ENCODE measurements at regions not wholly inside any gene's neighbourhood (a gene's known extent, or its start where the extent isn't known, plus 50 kb on each side); places are given as distances from the start of the nearest gene placed in this dataset.

GRCh38 chr10:10618139-10618538, 399.5 kb upstream of the CELF2 start:
- Histone ChIP-seq H3K9me3 (ENCODE audit: control insufficient read depth in 2 of 2, insufficient read depth in 1 of 2, low read depth in 1 of 2, low read length in 1 of 2) (no peaks in the 10 kb centered on the region), H3K4me3 (ENCODE audit: low read depth in 1 of 3, low read length in 3 of 3) (no peak overlapping the region), H3K4me1 (ENCODE audit: control insufficient read depth in 3 of 3, insufficient read depth in 2 of 3, low read depth in 1 of 3, low read length in 2 of 3) (no peaks in the 10 kb centered on the region), H3K27me3 (ENCODE audit: control insufficient read depth in 3 of 3, insufficient read depth in 3 of 3, low read length in 3 of 3) (no peaks in the 10 kb centered on the region), H3K36me3 (ENCODE audit: control insufficient read depth in 3 of 3, insufficient read depth in 2 of 3, low read depth in 1 of 3, low read length in 3 of 3) (no peaks in the 10 kb centered on the region), H3K27ac (ENCODE audit: low read depth in 1 of 3, low read length in 2 of 3) (no peak overlapping the region)
- DNase-seq (no peak), FAIRE-seq (no peak)
- WGBS, 3 donors, result 86 to 91% (median 90%) methylated on average over 1 of the region's 1 CpG

- no peak overlapping the region for H3K27ac ChIP-seq (ENCODE audit: low read depth in 1 of 3, low read length in 2 of 3)
- no peaks in the 10 kb centered on the region for H3K9me3 ChIP-seq (ENCODE audit: control insufficient read depth in 2 of 2, insufficient read depth in 1 of 2, low read depth in 1 of 2, low read length in 1 of 2)
- FAIRE-seq (no peak), DNase-seq (no peak)
- H3K27me3 ChIP-seq (ENCODE audit: control insufficient read depth in 3 of 3, insufficient read depth in 3 of 3, low read length in 3 of 3), result no peaks in the 10 kb centered on the region
- WGBS, 3 donors, result 76 to 79% (median 79%) methylated on average over 6 of the region's 6 CpGs
- H3K36me3 ChIP-seq (ENCODE audit: control insufficient read depth in 3 of 3, insufficient read depth in 2 of 3, low read depth in 1 of 3, low read length in 3 of 3), result no peaks in the 10 kb centered on the region
- no peaks in the 10 kb centered on the region for H3K4me1 ChIP-seq (ENCODE audit: control insufficient read depth in 3 of 3, insufficient read depth in 2 of 3, low read depth in 1 of 3, low read length in 2 of 3)
- no peak overlapping the region for H3K4me3 ChIP-seq (ENCODE audit: low read depth in 1 of 3, low read length in 3 of 3)
These were observed 393.6 kb upstream of the CELF2 start for GRCh38 chr10:10623958-10624566.

- H3K27me3 ChIP-seq (ENCODE audit: control insufficient read depth in 3 of 3, insufficient read depth in 3 of 3, low read length in 3 of 3), result no peaks in the 10 kb centered on the region
- H3K9me3 ChIP-seq (ENCODE audit: control insufficient read depth in 2 of 2, insufficient read depth in 1 of 2, low read depth in 1 of 2, low read length in 1 of 2), result no peaks in the 10 kb centered on the region
- H3K4me1 ChIP-seq (ENCODE audit: control insufficient read depth in 3 of 3, insufficient read depth in 2 of 3, low read depth in 1 of 3, low read length in 2 of 3), result no peaks in the 10 kb centered on the region
- no peak overlapping the region for H3K27ac ChIP-seq (ENCODE audit: low read depth in 1 of 3, low read length in 2 of 3)
- H3K36me3 ChIP-seq (ENCODE audit: control insufficient read depth in 3 of 3, insufficient read depth in 2 of 3, low read depth in 1 of 3, low read length in 3 of 3), result no peaks in the 10 kb centered on the region
- DNase-seq (no peak), FAIRE-seq (no peak)
- WGBS, 3 donors, result 77 to 89% (median 78%) methylated on average over 8 of the region's 8 CpGs
- H3K4me3 ChIP-seq (ENCODE audit: low read depth in 1 of 3, low read length in 3 of 3), result no peak overlapping the region
These were observed 393.1 kb upstream of the CELF2 start for GRCh38 chr10:10624567-10624962.

DNA sequence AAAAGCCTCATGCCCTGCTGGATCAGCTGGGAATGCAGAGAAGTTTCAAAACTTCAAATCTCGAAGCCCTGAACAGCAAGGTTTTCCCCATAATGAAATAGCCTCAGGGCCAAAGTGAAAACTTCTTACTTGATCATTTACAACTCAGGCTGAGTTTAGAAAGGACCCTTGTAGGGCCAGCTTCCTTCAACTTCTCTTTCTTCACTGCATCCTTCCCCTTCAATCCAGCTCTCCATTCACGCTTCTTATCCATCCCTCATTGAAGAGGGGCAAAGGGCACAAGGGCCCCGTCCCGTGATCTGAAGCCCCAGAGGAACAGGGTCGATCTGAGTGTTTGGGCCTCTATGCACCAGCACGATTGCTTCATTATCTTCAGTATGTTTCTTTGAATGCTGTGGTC, 392.2 kb upstream of the CELF2 start:
- no peaks in the 10 kb centered on the region for H3K36me3 ChIP-seq (ENCODE audit: control insufficient read depth in 3 of 3, insufficient read depth in 2 of 3, low read depth in 1 of 3, low read length in 3 of 3)
- H3K4me1 ChIP-seq (ENCODE audit: control insufficient read depth in 3 of 3, insufficient read depth in 2 of 3, low read depth in 1 of 3, low read length in 2 of 3), result no peaks in the 10 kb centered on the region
- H3K27me3 ChIP-seq (ENCODE audit: control insufficient read depth in 3 of 3, insufficient read depth in 3 of 3, low read length in 3 of 3), result no peaks in the 10 kb centered on the region
- no peak for DNase-seq
- H3K4me3 ChIP-seq (ENCODE audit: low read depth in 1 of 3, low read length in 3 of 3), result no peak overlapping the region
- WGBS, 3 donors, result 40 to 71% (median 49%) methylated on average over 6 of the region's 6 CpGs
- H3K27ac ChIP-seq (ENCODE audit: low read depth in 1 of 3, low read length in 2 of 3), result no peak overlapping the region
- FAIRE-seq, result no peak
- no peaks in the 10 kb centered on the region for H3K9me3 ChIP-seq (ENCODE audit: control insufficient read depth in 2 of 2, insufficient read depth in 1 of 2, low read depth in 1 of 2, low read length in 1 of 2)

DNA sequence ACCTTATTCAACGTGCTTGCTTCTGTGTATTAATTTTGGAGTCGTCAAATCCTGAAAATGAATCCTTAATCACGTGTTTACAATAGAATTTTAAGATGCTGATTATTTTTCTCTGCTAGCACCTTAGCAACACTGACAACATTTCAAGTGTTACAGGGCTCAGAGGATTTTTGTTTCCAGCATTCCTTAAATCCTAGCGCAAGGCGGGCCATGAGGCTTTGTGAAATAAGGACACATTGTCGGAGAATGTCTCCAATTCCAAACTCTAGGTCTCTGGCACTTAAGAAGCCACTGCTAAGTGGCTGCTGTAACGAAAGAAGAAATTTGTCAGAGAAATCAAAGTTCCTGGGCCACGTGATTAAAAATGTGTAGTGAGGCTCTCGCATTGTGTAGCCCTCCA, 390.9 kb upstream of the CELF2 start:
- 72 to 80% (median 79%) methylated on average over 9 of the region's 9 CpGs for WGBS, 3 donors
- no peak for DNase-seq
- Histone ChIP-seq H3K4me3 (ENCODE audit: low read depth in 1 of 3, low read length in 3 of 3) (no peak overlapping the region), H3K4me1 (ENCODE audit: control insufficient read depth in 3 of 3, insufficient read depth in 2 of 3, low read depth in 1 of 3, low read length in 2 of 3) (no peaks in the 10 kb centered on the region), H3K27me3 (ENCODE audit: control insufficient read depth in 3 of 3, insufficient read depth in 3 of 3, low read length in 3 of 3) (no peaks in the 10 kb centered on the region), H3K27ac (ENCODE audit: low read depth in 1 of 3, low read length in 2 of 3) (no peak overlapping the region), H3K9me3 (ENCODE audit: control insufficient read depth in 2 of 2, insufficient read depth in 1 of 2, low read depth in 1 of 2, low read length in 1 of 2) (no peaks in the 10 kb centered on the region), H3K36me3 (ENCODE audit: control insufficient read depth in 3 of 3, insufficient read depth in 2 of 3, low read depth in 1 of 3, low read length in 3 of 3) (no peaks in the 10 kb centered on the region)
- no peak for FAIRE-seq

- H3K9me3 ChIP-seq (ENCODE audit: control insufficient read depth in 2 of 2, insufficient read depth in 1 of 2, low read depth in 1 of 2, low read length in 1 of 2), result no peaks in the 10 kb centered on the region
- no peaks in the 10 kb centered on the region for H3K27me3 ChIP-seq (ENCODE audit: control insufficient read depth in 3 of 3, insufficient read depth in 3 of 3, low read length in 3 of 3)
- WGBS, 3 donors, result 88 to 100% (median 92%) methylated on average over 1 of the region's 1 CpG
- no peak for FAIRE-seq
- no peak for DNase-seq
- no peaks in the 10 kb centered on the region for H3K36me3 ChIP-seq (ENCODE audit: control insufficient read depth in 3 of 3, insufficient read depth in 2 of 3, low read depth in 1 of 3, low read length in 3 of 3)
- no peaks in the 10 kb centered on the region for H3K4me1 ChIP-seq (ENCODE audit: control insufficient read depth in 3 of 3, insufficient read depth in 2 of 3, low read depth in 1 of 3, low read length in 2 of 3)
- H3K27ac ChIP-seq (ENCODE audit: low read depth in 1 of 3, low read length in 2 of 3), result no peak overlapping the region
- H3K4me3 ChIP-seq (ENCODE audit: low read depth in 1 of 3, low read length in 3 of 3), result no peak overlapping the region
These were observed 390.3 kb upstream of the CELF2 start for GRCh38 chr10:10627414-10627813.

DNA sequence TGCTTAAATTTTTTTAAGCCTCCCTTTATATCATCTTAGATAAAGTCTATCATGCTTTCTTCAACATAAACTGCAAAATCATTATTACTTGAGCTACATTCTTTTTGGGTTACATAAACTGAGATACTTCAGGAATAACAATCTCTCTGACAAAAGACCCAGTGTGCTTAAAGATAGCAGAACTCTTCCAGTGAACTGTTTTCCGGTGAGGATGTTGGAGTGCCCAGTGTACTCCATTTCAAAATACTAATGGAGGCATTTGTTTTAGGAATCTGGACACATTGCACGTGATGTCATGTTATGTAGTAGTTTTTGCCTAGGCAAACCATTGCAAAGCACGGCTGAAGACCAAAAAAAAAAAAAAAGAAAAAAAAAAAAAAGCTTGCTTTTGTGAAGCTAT, 388.2 kb upstream of the CELF2 start:
- no peak for DNase-seq
- Histone ChIP-seq H3K36me3 (ENCODE audit: control insufficient read depth in 3 of 3, insufficient read depth in 2 of 3, low read depth in 1 of 3, low read length in 3 of 3) (no peaks in the 10 kb centered on the region), H3K4me3 (ENCODE audit: low read depth in 1 of 3, low read length in 3 of 3) (no peak overlapping the region), H3K9me3 (ENCODE audit: control insufficient read depth in 2 of 2, insufficient read depth in 1 of 2, low read depth in 1 of 2, low read length in 1 of 2) (no peaks in the 10 kb centered on the region), H3K27ac (ENCODE audit: low read depth in 1 of 3, low read length in 2 of 3) (no peak overlapping the region), H3K4me1 (ENCODE audit: control insufficient read depth in 3 of 3, insufficient read depth in 2 of 3, low read depth in 1 of 3, low read length in 2 of 3) (no peaks in the 10 kb centered on the region), H3K27me3 (ENCODE audit: control insufficient read depth in 3 of 3, insufficient read depth in 3 of 3, low read length in 3 of 3) (no peaks in the 10 kb centered on the region)
- no peak for FAIRE-seq
- WGBS, 3 donors, result 64 to 83% (median 69%) methylated on average over 3 of the region's 3 CpGs

DNA sequence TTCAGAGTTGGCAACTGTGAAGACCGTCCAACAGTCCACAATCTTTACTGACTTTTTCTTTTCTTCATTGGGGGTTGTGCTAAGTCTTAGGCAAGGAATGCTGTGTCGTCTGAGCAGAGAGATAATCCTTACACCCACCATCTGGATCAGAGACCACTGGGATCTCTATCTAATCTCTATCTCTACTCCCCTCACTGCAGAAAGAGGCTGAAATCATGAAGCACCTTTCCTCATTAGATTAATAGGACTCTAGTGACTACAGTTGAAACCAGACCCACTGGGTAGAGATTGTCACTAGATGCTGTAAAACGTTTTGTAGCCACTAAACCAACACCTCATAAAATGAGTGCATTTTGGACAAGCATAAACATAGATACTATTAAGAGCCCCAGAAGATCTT, 387.4 kb upstream of the CELF2 start:
- no peak overlapping the region for H3K27ac ChIP-seq (ENCODE audit: low read depth in 1 of 3, low read length in 2 of 3)
- H3K9me3 ChIP-seq (ENCODE audit: control insufficient read depth in 2 of 2, insufficient read depth in 1 of 2, low read depth in 1 of 2, low read length in 1 of 2), result no peaks in the 10 kb centered on the region
- H3K4me1 ChIP-seq (ENCODE audit: control insufficient read depth in 3 of 3, insufficient read depth in 2 of 3, low read depth in 1 of 3, low read length in 2 of 3), result no peaks in the 10 kb centered on the region
- no peaks in the 10 kb centered on the region for H3K27me3 ChIP-seq (ENCODE audit: control insufficient read depth in 3 of 3, insufficient read depth in 3 of 3, low read length in 3 of 3)
- DNase-seq (no peak), FAIRE-seq (no peak)
- H3K36me3 ChIP-seq (ENCODE audit: control insufficient read depth in 3 of 3, insufficient read depth in 2 of 3, low read depth in 1 of 3, low read length in 3 of 3), result no peaks in the 10 kb centered on the region
- WGBS, 3 donors, result 39 to 61% (median 48%) methylated on average over 3 of the region's 3 CpGs
- H3K4me3 ChIP-seq (ENCODE audit: low read depth in 1 of 3, low read length in 3 of 3), result no peak overlapping the region

GRCh38 chr10:10630782-10631181, 386.9 kb upstream of the CELF2 start:
- Histone ChIP-seq H3K4me1 (ENCODE audit: control insufficient read depth in 3 of 3, insufficient read depth in 2 of 3, low read depth in 1 of 3, low read length in 2 of 3) (no peaks in the 10 kb centered on the region), H3K27me3 (ENCODE audit: control insufficient read depth in 3 of 3, insufficient read depth in 3 of 3, low read length in 3 of 3) (no peaks in the 10 kb centered on the region), H3K9me3 (ENCODE audit: control insufficient read depth in 2 of 2, insufficient read depth in 1 of 2, low read depth in 1 of 2, low read length in 1 of 2) (no peaks in the 10 kb centered on the region), H3K36me3 (ENCODE audit: control insufficient read depth in 3 of 3, insufficient read depth in 2 of 3, low read depth in 1 of 3, low read length in 3 of 3) (no peaks in the 10 kb centered on the region), H3K27ac (ENCODE audit: low read depth in 1 of 3, low read length in 2 of 3) (no peak overlapping the region), H3K4me3 (ENCODE audit: low read depth in 1 of 3, low read length in 3 of 3) (no peak overlapping the region)
- 84 to 90% (median 86%) methylated on average over 4 of the region's 4 CpGs for WGBS, 3 donors
- DNase-seq, result no peak
- no peak for FAIRE-seq

Measured in small intestine (tissue), 7 donors.